H1 (cell line): ENCODE measurements at regions not wholly inside any gene's neighbourhood (a gene's known extent, or its start where the extent isn't known, plus 50 kb on each side); places are given as distances from the start of the nearest gene placed in this dataset.

Source experiments
- CTCF ChIA-PET: fragments of 300-600 bp; sonication (Branson Sonifier 250); formaldehyde crosslinking; loops from one replicate; lab custom pipeline; 2021; ENCODE audit not compliant: partially characterized antibody; lab: Charles Lee
- POLR2A ChIA-PET: fragments of 300-600 bp; sonication (Branson Sonifier 250); formaldehyde crosslinking; loops from one replicate; lab custom pipeline; 2021; ENCODE audit warnings: inconsistent platforms; ENCODE audit not compliant: partially characterized antibody; lab: Charles Lee
- DNase-seq, 2 experiments: peaks; one replicate each; pipeline versions ENCODE4 v3.0.0 to v3.0.0-alpha.2; 2010 to 2022; ENCODE audit warnings: low spot score in 2 of 2, low read depth in 1 of 2, mixed read lengths in 1 of 2
- FAIRE-seq: peaks from 2 replicates; lab custom pipeline; 2011; peaks lifted over from hg19 to GRCh38; lab: Jason Lieb, UNC
- H2AFZ ChIP-seq: 2 replicates; pipeline ENCODE4 v1.8.1; 2012; ENCODE audit warnings: low read length, inconsistent platforms
- H2AK5ac ChIP-seq: 2 replicates; pipeline ENCODE4 v1.6.1; 2013; ENCODE audit warnings: low read depth, low read length
- H2BK120ac ChIP-seq: replicated peaks from 2 replicates; pipeline ENCODE3; 2013; ENCODE audit warnings: low read depth, low read length, inconsistent platforms
- H2BK12ac ChIP-seq: 2 replicates; pipeline ENCODE4 v1.6.1; 2013; ENCODE audit warnings: low read depth, low read length
- H2BK15ac ChIP-seq: 2 replicates; pipeline ENCODE4 v1.6.1; 2013; ENCODE audit warnings: low read length
- H2BK20ac ChIP-seq: 2 replicates; pipeline ENCODE4 v1.6.1; 2013; ENCODE audit warnings: low read length
- H2BK5ac ChIP-seq: 2 replicates; pipeline ENCODE4 v1.6.1; 2013; ENCODE audit warnings: low read depth, low read length
- H3K14ac ChIP-seq: 2 replicates; pipeline ENCODE4 v1.6.1; 2013; ENCODE audit warnings: inconsistent platforms; ENCODE audit not compliant: insufficient read length
- H3K18ac ChIP-seq: 2 replicates; pipeline ENCODE4 v1.6.1; 2013; ENCODE audit warnings: low read length; ENCODE audit errors: extremely low read depth
- H3K23ac ChIP-seq: 2 replicates; pipeline ENCODE4 v1.6.1; 2013; ENCODE audit warnings: inconsistent platforms; ENCODE audit not compliant: insufficient read length
- H3K23me2 ChIP-seq: 2 replicates; pipeline ENCODE4 v1.6.1; 2013; ENCODE audit warnings: low read depth, low read length
- H3K27ac ChIP-seq: 2 replicates; pipeline ENCODE4 v1.6.1; 2011; ENCODE audit warnings: low read depth, low read length, inconsistent platforms
- H3K27me3 ChIP-seq, 4 experiments: replicated peaks in 1 of 4; 1 replicate in 1 of 4; 2 replicates in 3 of 4; pipeline versions ENCODE4 v1.6.1 to v1.8.1; 2011 to 2013; ENCODE audit warnings: low read length in 3 of 4, mild to moderate bottlenecking in 3 of 4, inconsistent platforms in 2 of 4, mixed read lengths in 2 of 4, moderate library complexity in 1 of 4; ENCODE audit not compliant: control insufficient read depth in 3 of 4, insufficient read depth in 3 of 4; ENCODE audit errors: extremely low read depth in 1 of 4
- H3K36me3 ChIP-seq, 4 experiments: 2 replicates each; pipeline versions ENCODE4 v1.6.1 to v1.8.1; 2011 to 2013; ENCODE audit warnings: mild to moderate bottlenecking in 4 of 4, low read length in 3 of 4, moderate library complexity in 2 of 4, control low read depth in 1 of 4, inconsistent platforms in 1 of 4; ENCODE audit not compliant: insufficient read depth in 4 of 4, control insufficient read depth in 2 of 4
- H3K4ac ChIP-seq: replicated peaks from 2 replicates; pipeline ENCODE3; 2013; ENCODE audit warnings: low read length, low read depth, mixed read lengths, inconsistent platforms; ENCODE audit not compliant: insufficient read length
- H3K4me1 ChIP-seq, 4 experiments: replicated peaks in 1 of 4; 1 replicate in 1 of 4; 2 replicates in 3 of 4; pipeline versions ENCODE4 v1.6.1 to v1.8.1; 2011 to 2013; ENCODE audit warnings: low read length in 3 of 4, inconsistent platforms in 2 of 4, mixed read lengths in 1 of 4; ENCODE audit not compliant: insufficient read depth in 4 of 4, control insufficient read depth in 3 of 4
- H3K4me2 ChIP-seq, 2 experiments: 2 replicates each; pipeline versions ENCODE4 v1.6.1 to v1.8.1; 2011 to 2013; ENCODE audit warnings: low read depth in 2 of 2, low read length in 2 of 2, control low read depth in 1 of 2, inconsistent platforms in 1 of 2, mild to moderate bottlenecking in 1 of 2; ENCODE audit not compliant: insufficient read depth in 1 of 2
- H3K4me3 ChIP-seq, 4 experiments: fragments of 200-600, 300-600 bp in 1 of 4; sonication (generic), shearing (Covaris generic), sonication (Bioruptor Twin) in 1 of 4; 2 replicates each; pipeline versions ENCODE4 v1.5.1 to v1.8.1; 2011 to 2016; ENCODE audit warnings: low read length in 4 of 4, low read depth in 3 of 4, control low read depth in 2 of 4, inconsistent platforms in 2 of 4, mild to moderate bottlenecking in 2 of 4, mixed read lengths in 1 of 4, moderate library complexity in 1 of 4; ENCODE audit not compliant: insufficient read depth in 2 of 4; ENCODE audit errors: extremely low read depth in 1 of 4
- H3K56ac ChIP-seq: replicated peaks from 2 replicates; pipeline ENCODE3; 2013; ENCODE audit warnings: low read depth, mild to moderate bottlenecking, mixed read lengths, low read length, inconsistent platforms; ENCODE audit not compliant: insufficient read length
- H3K79me1 ChIP-seq: 2 replicates; pipeline ENCODE4 v1.6.1; 2013; ENCODE audit warnings: low read depth, low read length, control low read depth
- H3K79me2 ChIP-seq, 2 experiments: 2 replicates each; pipeline versions ENCODE4 v1.6.1 to v1.8.1; 2012 to 2013; ENCODE audit warnings: low read length in 2 of 2, mild to moderate bottlenecking in 2 of 2, inconsistent platforms in 1 of 2; ENCODE audit not compliant: insufficient read depth in 2 of 2, control insufficient read depth in 1 of 2
- H3K9ac ChIP-seq, 4 experiments: replicated peaks in 1 of 4; 1 replicate in 1 of 4; 2 replicates in 3 of 4; pipeline versions ENCODE4 v1.6.1 to v1.8.1; 2011 to 2013; ENCODE audit warnings: low read depth in 3 of 4, low read length in 3 of 4, control low read depth in 2 of 4, mild to moderate bottlenecking in 2 of 4, moderate library complexity in 2 of 4, inconsistent platforms in 1 of 4; ENCODE audit errors: extremely low read depth in 1 of 4
- H3K9me3 ChIP-seq, 2 experiments: 2 replicates each; pipeline versions ENCODE4 v1.6.1 to v1.8.1; 2012 to 2013; ENCODE audit warnings: mild to moderate bottlenecking in 2 of 2, moderate library complexity in 2 of 2, control low read depth in 1 of 2, inconsistent platforms in 1 of 2, low read depth in 1 of 2, low read length in 1 of 2, mixed read lengths in 1 of 2; ENCODE audit not compliant: insufficient read depth in 2 of 2
- H4K20me1 ChIP-seq, 2 experiments: replicated peaks in 1 of 2; 2 replicates each; pipeline versions ENCODE3 to v1.8.1; 2011 to 2013; ENCODE audit warnings: inconsistent platforms in 2 of 2, low read length in 2 of 2, mild to moderate bottlenecking in 1 of 2; ENCODE audit not compliant: insufficient read depth in 2 of 2, control insufficient read depth in 1 of 2
- H4K5ac ChIP-seq: 2 replicates; pipeline ENCODE4 v1.6.1; 2013; ENCODE audit warnings: low read length, low read depth, mixed read lengths, inconsistent platforms; ENCODE audit not compliant: insufficient read length
- H4K8ac ChIP-seq: 2 replicates; pipeline ENCODE4 v1.8.0; 2013; ENCODE audit warnings: mild to moderate bottlenecking, moderate library complexity, low read length, inconsistent platforms; ENCODE audit not compliant: insufficient read depth; ENCODE audit errors: extremely low read depth
- H4K91ac ChIP-seq: replicated peaks from 2 replicates; pipeline ENCODE3; 2013; ENCODE audit warnings: low read length, mixed read lengths, inconsistent platforms; ENCODE audit not compliant: insufficient read length
- CHD2 ChIP-seq: IDR thresholded peaks from 2 replicates; pipeline ENCODE4 v1.6.1; 2012; ENCODE audit warnings: low read length, improper control_type of control experiment
- JUND ChIP-seq: IDR thresholded peaks from 2 replicates; pipeline ENCODE4 v1.6.1; 2011; ENCODE audit warnings: mild to moderate bottlenecking, improper control_type of control experiment, low read length
- WGBS, 2 experiments: shearing (Covaris generic) in 1 of 2; methylation state at CpG; one replicate each; pipeline versions ENCODE4 v1.1.6 to v1.1.7; 2013 to 2015; ENCODE audit warnings: low lambda C conversion rate in 2 of 2, mixed read lengths in 2 of 2, inconsistent platforms in 1 of 2, low coverage in 1 of 2, missing lambda C conversion rate in 1 of 2; ENCODE audit not compliant: insufficient replicate concordance in 2 of 2, insufficient coverage in 1 of 2, insufficient read length in 1 of 2; ENCODE audit errors: extremely low coverage in 1 of 2, missing lambda C conversion rate in 1 of 2; 5-methylcytosine and 5-hydroxymethylcytosine counted together

GRCh38 chr6:11317885-11318771 lies 85.7 kb upstream of the NEDD9 start:
- Histone ChIP-seq H3K4me3 (no peak overlapping the region), H2BK20ac (no peak overlapping the region), H2AFZ (no peak overlapping the region), H3K23ac (no peak overlapping the region), H3K9ac (no peak overlapping the region), H2AK5ac (peak overlapping the region; percentile 48; the same call in 1 of the 2 replicates), H3K79me2 (peaks cover 0 to 4% of the 10 kb centered on the region in 2 experiments; a peak in 1 of 4 replicates), H3K27ac (no peak overlapping the region), H3K79me1 (no peaks in the 10 kb centered on the region), H3K23me2 (peaks cover 10% of the 10 kb centered on the region; the same call in 1 of the 2 replicates), H4K20me1 (peaks cover 0 to 6% of the 10 kb centered on the region in 2 experiments), H3K9me3 (no peaks in the 10 kb centered on the region), H3K4me2 (no peak overlapping the region), H3K18ac (no peak overlapping the region), H2BK5ac (no peak overlapping the region), H3K27me3 (no peaks in the 10 kb centered on the region), H3K4ac (no peak overlapping the region), H3K4me1 (0 out of 7 replicates have a peak, but pooled peaks cover 0 to 2% (median 0%) of the 10 kb centered on the region in 4 experiments), H4K91ac (no peak overlapping the region), H2BK120ac (no peak overlapping the region), H4K8ac (no peak overlapping the region), H2BK15ac (no peak overlapping the region), H4K5ac (no peak overlapping the region), H2BK12ac (no peak overlapping the region; the same call in 1 of the 2 replicates), H3K56ac (no peak overlapping the region), H3K36me3 (no peaks in the 10 kb centered on the region; a peak in 1 of 8 replicates), H3K14ac (no peak overlapping the region)
- POLR2A ChIA-PET: no interaction called here
- CTCF ChIA-PET: interaction anchor here (1.0 to 2.5 kb wide), 3 partner anchors 8 to 178 kb away, joined by 3 to 6 read pairs (median 4); no protein-coding TSS in a partner anchor
- TF ChIP-seq CHD2 (no peak), JUND (peak; percentile 34; the same call in 1 of the 2 replicates)
- DNase-seq (no peak), FAIRE-seq (no peak)
- 88% methylated on average over 11 of the region's 11 CpGs; no CpG with 5 or more reads in 1 of the 2 experiments for WGBS, 2 experiments
